ENCODE measurements at regions not wholly inside any gene's neighbourhood (a gene's known extent, or its start where the extent isn't known, plus 50 kb on each side); places are given as distances from the start of the nearest gene placed in this dataset.
A peak's percentile ranks its signal among the peaks of the same experiment; 100 is the strongest.

DNA sequence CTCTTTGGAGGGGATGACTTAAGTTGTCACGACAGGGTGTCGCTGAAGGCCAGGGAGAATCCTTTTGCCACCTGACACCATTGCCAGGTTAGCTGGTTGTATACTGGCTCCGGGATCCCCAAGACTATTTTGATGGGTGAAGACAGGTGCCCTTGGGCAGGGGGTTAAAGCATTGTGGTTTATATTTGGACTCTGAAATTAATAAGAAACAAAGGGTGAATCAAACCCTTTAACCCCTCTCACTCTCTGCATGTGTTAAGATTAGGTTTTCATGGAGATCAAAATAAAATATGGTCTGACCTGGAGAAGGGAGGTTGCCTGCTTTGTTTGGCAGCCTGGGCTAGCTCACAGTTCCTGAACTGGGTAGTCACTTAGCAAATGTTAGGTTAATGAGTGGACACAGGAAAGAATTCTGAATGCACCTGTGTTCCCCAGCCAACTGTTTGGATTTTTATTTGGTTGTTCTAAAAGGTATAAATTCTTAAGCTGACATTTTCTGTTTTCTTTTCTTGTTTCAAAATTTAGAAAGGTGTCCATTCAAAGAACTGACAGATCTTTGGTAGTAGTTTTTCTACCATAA lies 301.7 kb downstream of the KCNS3 start:
- DNase-seq, result no peak
- Histone ChIP-seq H3K27me3 (replicated peaks in 2 of 5; ENCODE audit: control insufficient read depth in 4 of 5, insufficient read depth in 5 of 5, low read length in 4 of 5) (peaks cover 0 to 5% (median 2%) of the 10 kb centered on the region in 5 experiments), H3K36me3 (ENCODE audit: control insufficient read depth in 4 of 4, insufficient read depth in 4 of 4, low read length in 3 of 4) (no peaks in the 10 kb centered on the region), H3K4me3 (ENCODE audit: control insufficient read depth in 1 of 7, extremely low read depth in 1 of 7, insufficient read depth in 4 of 7, low read depth in 2 of 7, low read length in 6 of 7) (no peak overlapping the region), H3K9me3 (ENCODE audit: control extremely low read depth in 1 of 5, control insufficient read depth in 4 of 5, insufficient read depth in 2 of 5, low read depth in 1 of 5, low read length in 4 of 5) (no peaks in the 10 kb centered on the region), H3K27ac (ENCODE audit: insufficient read depth in 1 of 2, low read depth in 1 of 2, low read length in 2 of 2, poor library complexity in 1 of 2, severe bottlenecking in 2 of 2) (no peak overlapping the region), H3K4me1 (ENCODE audit: control extremely low read depth in 1 of 4, control insufficient read depth in 4 of 4, insufficient read depth in 4 of 4, low read length in 3 of 4) (no peaks in the 10 kb centered on the region)
- CTCF ChIA-PET, result interaction anchor here (0.9 to 1.6 kb wide), 2 partner anchors 31 to 329 kb away, joined by 3 read pairs; no protein-coding TSS in a partner anchor
- WGBS (ENCODE audit: insufficient coverage), result 100% methylated on average over 2 of the region's 3 CpGs
- POLR2A ChIA-PET, result interaction anchor here (0.6 kb wide), 1 partner anchor 462 kb away, joined by 3 read pairs; no protein-coding TSS in a partner anchor

DNA sequence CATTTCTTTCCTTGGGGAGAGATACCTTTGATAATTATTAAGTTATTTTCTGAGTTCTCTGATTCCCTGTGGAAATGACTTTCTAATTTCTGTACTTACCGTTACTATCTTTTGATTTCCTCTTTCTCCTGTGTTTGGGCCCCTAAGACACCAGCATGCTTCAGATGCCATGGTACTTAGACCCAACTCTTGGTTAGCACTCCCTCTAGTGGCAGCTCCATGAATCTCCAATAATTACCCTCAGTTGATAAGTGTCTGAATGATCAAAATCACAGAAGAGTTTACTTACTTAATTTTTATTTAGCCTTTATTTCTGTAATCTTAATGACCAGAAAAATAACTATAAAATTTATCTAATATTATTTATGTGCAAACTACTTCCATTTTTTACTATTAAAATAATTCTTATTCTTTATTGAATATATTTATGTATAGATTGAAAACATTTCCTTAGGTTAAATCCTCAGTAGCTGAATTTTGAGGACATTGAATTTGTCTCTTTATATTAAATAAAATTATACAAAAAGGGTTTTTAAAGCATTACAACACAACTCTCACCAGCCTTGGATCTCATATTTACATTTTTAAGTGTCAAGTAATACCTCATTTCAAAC lies 300.4 kb downstream of the KCNS3 start:
- ChIA-PET CTCF (interaction anchor here (0.8 to 1.9 kb wide), 6 partner anchors 12 to 323 kb away, joined by 3 to 6 read pairs (median 4); no protein-coding TSS in a partner anchor), POLR2A (no interaction called here)
- Histone ChIP-seq H3K4me3 (ENCODE audit: control insufficient read depth in 1 of 7, extremely low read depth in 1 of 7, insufficient read depth in 4 of 7, low read depth in 2 of 7, low read length in 6 of 7) (no peak overlapping the region), H3K4me1 (ENCODE audit: control extremely low read depth in 1 of 4, control insufficient read depth in 4 of 4, insufficient read depth in 4 of 4, low read length in 3 of 4) (no peaks in the 10 kb centered on the region), H3K36me3 (ENCODE audit: control insufficient read depth in 4 of 4, insufficient read depth in 4 of 4, low read length in 3 of 4) (no peaks in the 10 kb centered on the region), H3K27ac (ENCODE audit: insufficient read depth in 1 of 2, low read depth in 1 of 2, low read length in 2 of 2, poor library complexity in 1 of 2, severe bottlenecking in 2 of 2) (no peak overlapping the region), H3K27me3 (replicated peaks in 2 of 5; ENCODE audit: control insufficient read depth in 4 of 5, insufficient read depth in 5 of 5, low read length in 4 of 5) (peaks cover 0 to 5% (median 2%) of the 10 kb centered on the region in 5 experiments), H3K9me3 (ENCODE audit: control extremely low read depth in 1 of 5, control insufficient read depth in 4 of 5, insufficient read depth in 2 of 5, low read depth in 1 of 5, low read length in 4 of 5) (no peaks in the 10 kb centered on the region)
- WGBS (ENCODE audit: insufficient coverage), result 0% methylated on average over 1 of the region's 1 CpG
- peak; percentile 57 to 81 (median 61) for DNase-seq

DNA sequence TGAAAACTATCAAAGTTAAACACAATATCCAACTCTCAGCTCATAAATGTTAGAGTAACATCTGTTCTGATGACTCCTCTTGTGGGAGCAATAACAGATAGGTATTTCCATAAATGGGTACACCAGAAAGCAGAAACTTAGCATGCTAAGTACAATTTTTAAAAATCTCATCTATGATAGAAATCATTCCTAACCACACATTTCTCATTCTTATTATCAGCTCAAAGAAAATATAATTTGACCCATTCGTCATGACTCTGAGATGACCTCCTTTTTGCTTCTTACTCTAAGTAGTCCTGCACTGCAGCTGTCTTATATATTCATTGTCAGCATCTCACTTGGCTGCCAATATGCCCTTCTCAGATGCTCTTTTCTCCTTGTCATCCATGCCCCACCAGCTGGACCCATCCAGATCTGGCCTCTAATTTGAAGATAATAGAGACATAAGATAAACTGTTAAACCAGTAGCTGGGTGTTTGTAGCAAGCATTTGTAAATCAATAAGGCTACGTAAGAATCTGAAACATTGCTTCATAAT lies 298.3 kb downstream of the KCNS3 start:
- H3K4me3 ChIP-seq (ENCODE audit: control insufficient read depth in 1 of 7, extremely low read depth in 1 of 7, insufficient read depth in 4 of 7, low read depth in 2 of 7, low read length in 6 of 7), result no peak overlapping the region
- no peaks in the 10 kb centered on the region for H3K36me3 ChIP-seq (ENCODE audit: control insufficient read depth in 4 of 4, insufficient read depth in 4 of 4, low read length in 3 of 4)
- H3K9me3 ChIP-seq (ENCODE audit: control extremely low read depth in 1 of 5, control insufficient read depth in 4 of 5, insufficient read depth in 2 of 5, low read depth in 1 of 5, low read length in 4 of 5), result no peaks in the 10 kb centered on the region
- H3K27ac ChIP-seq (ENCODE audit: insufficient read depth in 1 of 2, low read depth in 1 of 2, low read length in 2 of 2, poor library complexity in 1 of 2, severe bottlenecking in 2 of 2), result no peak overlapping the region
- no peak for DNase-seq
- CTCF ChIA-PET, result interaction anchor here (1.2 to 1.9 kb wide), 2 partner anchors 29 to 325 kb away, joined by 3 to 6 read pairs; no protein-coding TSS in a partner anchor
- H3K4me1 ChIP-seq (ENCODE audit: control extremely low read depth in 1 of 4, control insufficient read depth in 4 of 4, insufficient read depth in 4 of 4, low read length in 3 of 4), result no peaks in the 10 kb centered on the region
- H3K27me3 ChIP-seq (replicated peaks in 2 of 5; ENCODE audit: control insufficient read depth in 4 of 5, insufficient read depth in 5 of 5, low read length in 4 of 5), result peaks cover 0 to 2% (median 2%) of the 10 kb centered on the region in 5 experiments
- POLR2A ChIA-PET, result no interaction called here
- 100% methylated on average over 1 of the region's 2 CpGs for WGBS (ENCODE audit: insufficient coverage)

DNA sequence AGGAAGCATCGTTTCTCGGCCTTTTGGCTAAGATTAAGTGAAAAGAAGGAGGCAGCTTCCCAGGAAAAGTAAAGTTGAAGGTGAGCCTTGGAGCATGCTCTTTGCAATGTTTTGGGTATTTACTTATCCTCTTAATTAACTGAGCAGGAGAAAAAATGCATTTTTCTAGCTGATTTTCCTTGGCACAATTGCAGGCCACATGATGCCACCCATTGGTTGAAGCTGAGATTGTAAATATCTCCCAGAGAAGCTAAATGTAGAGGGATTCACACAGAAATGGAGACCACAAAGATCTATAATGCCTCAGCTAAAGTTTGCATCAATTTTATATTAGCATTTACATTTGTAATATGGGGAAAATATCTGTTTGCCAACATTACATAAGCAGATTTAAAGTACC lies 294.1 kb downstream of the KCNS3 start:
- Histone ChIP-seq H3K4me3 (ENCODE audit: control insufficient read depth in 1 of 7, extremely low read depth in 1 of 7, insufficient read depth in 4 of 7, low read depth in 2 of 7, low read length in 6 of 7) (no peak overlapping the region), H3K27me3 (replicated peaks in 2 of 5; ENCODE audit: control insufficient read depth in 4 of 5, insufficient read depth in 5 of 5, low read length in 4 of 5) (peaks cover 0 to 2% (median 0%) of the 10 kb centered on the region in 5 experiments), H3K27ac (ENCODE audit: insufficient read depth in 1 of 2, low read depth in 1 of 2, low read length in 2 of 2, poor library complexity in 1 of 2, severe bottlenecking in 2 of 2) (no peak overlapping the region), H3K4me1 (ENCODE audit: control extremely low read depth in 1 of 4, control insufficient read depth in 4 of 4, insufficient read depth in 4 of 4, low read length in 3 of 4) (no peaks in the 10 kb centered on the region), H3K36me3 (ENCODE audit: control insufficient read depth in 4 of 4, insufficient read depth in 4 of 4, low read length in 3 of 4) (no peaks in the 10 kb centered on the region), H3K9me3 (ENCODE audit: control extremely low read depth in 1 of 5, control insufficient read depth in 4 of 5, insufficient read depth in 2 of 5, low read depth in 1 of 5, low read length in 4 of 5) (no peaks in the 10 kb centered on the region)
- POLR2A ChIA-PET, result no interaction called here
- 97% methylated on average over 2 of the region's 2 CpGs for WGBS (ENCODE audit: insufficient coverage)
- CTCF ChIA-PET, result no interaction called here
- no peak for DNase-seq

DNA sequence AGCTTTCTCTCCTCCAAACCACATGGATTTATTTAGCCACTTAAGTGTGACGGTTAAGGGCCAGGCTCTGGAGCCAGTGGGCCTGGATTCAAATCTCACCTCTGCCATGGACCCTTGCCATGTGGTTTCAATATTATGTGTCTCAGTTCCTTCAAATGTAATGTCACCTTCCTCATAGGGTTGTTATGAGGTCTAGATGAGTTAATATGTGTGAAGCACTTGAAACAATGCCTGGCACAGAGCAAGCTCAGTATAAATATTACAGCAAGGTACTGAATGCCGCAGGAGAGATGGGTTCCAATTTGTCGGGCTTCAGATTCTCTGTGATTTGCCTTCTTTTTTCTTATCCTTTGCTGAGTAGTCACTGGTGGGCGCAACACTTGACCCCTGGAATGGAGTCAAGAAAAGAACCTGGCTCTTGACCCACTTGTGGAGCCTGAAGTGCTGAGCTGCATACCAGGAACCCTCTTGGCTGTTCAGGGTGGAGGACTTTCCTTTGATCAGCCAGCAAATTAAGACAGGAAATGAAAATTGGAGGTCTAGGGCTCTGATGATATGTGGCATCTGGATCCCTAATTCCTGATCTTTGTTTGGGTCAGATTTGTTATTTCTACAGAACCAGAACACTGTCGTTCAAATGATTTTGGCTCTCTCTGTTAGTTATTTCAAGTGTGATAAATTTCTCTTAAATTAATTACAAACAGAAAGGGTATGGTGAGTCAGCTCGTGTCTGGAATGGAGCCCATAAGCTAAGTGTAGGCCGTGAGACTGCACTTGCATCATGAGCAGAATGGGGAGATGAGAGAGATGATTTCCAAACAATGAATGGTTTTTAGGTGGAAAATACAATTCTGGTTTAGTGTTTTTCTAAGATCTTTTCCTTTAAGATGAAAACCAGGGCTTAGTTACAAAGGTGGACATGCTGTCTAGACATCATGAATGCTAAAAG lies 293.0 kb downstream of the KCNS3 start:
- 96% methylated on average over 5 of the region's 7 CpGs for WGBS (ENCODE audit: insufficient coverage)
- no peaks in the 10 kb centered on the region for H3K9me3 ChIP-seq (ENCODE audit: control extremely low read depth in 1 of 5, control insufficient read depth in 4 of 5, insufficient read depth in 2 of 5, low read depth in 1 of 5, low read length in 4 of 5)
- no peaks in the 10 kb centered on the region for H3K4me1 ChIP-seq (ENCODE audit: control extremely low read depth in 1 of 4, control insufficient read depth in 4 of 4, insufficient read depth in 4 of 4, low read length in 3 of 4)
- H3K36me3 ChIP-seq (ENCODE audit: control insufficient read depth in 4 of 4, insufficient read depth in 4 of 4, low read length in 3 of 4), result no peaks in the 10 kb centered on the region
- H3K4me3 ChIP-seq (ENCODE audit: control insufficient read depth in 1 of 7, extremely low read depth in 1 of 7, insufficient read depth in 4 of 7, low read depth in 2 of 7, low read length in 6 of 7), result no peak overlapping the region
- H3K27ac ChIP-seq (ENCODE audit: insufficient read depth in 1 of 2, low read depth in 1 of 2, low read length in 2 of 2, poor library complexity in 1 of 2, severe bottlenecking in 2 of 2), result no peak overlapping the region
- H3K27me3 ChIP-seq (replicated peaks in 2 of 5; ENCODE audit: control insufficient read depth in 4 of 5, insufficient read depth in 5 of 5, low read length in 4 of 5), result peaks cover 0 to 2% (median 0%) of the 10 kb centered on the region in 5 experiments
- no peak for DNase-seq
- ChIA-PET POLR2A (interaction anchor here (0.5 kb wide), 1 partner anchor 998 kb away, joined by 4 read pairs; no protein-coding TSS in a partner anchor), CTCF (interaction anchor here (0.6 kb wide), 1 partner anchor 1951 kb away, joined by 3 read pairs; no protein-coding TSS in a partner anchor)

DNA sequence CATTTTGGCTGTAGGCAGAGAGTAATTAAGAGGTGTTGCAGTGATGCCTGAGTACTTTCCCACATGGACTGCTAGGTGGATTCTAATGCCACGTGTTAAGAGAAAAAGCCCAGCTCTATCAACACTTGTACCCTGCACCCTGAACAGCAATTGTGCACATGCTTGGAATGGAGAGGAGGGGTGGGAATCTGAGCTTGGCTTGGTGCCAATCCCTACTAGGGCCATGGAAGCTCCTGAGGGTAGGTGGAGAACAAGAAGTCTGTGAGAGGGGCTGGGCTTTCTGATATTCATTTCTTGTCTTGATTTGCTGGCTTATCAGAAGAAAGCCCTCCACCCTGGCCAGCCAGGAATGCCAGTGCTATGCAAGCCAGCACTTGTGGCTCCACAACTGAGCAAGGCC lies 292.2 kb downstream of the KCNS3 start:
- no peak overlapping the region for H3K27ac ChIP-seq (ENCODE audit: insufficient read depth in 1 of 2, low read depth in 1 of 2, low read length in 2 of 2, poor library complexity in 1 of 2, severe bottlenecking in 2 of 2)
- no peak for DNase-seq
- WGBS (ENCODE audit: insufficient coverage), result no CpG with 5 or more reads among the region's 1 CpG
- ChIA-PET CTCF (no interaction called here), POLR2A (interaction anchor here (0.5 kb wide), 1 partner anchor 999 kb away, joined by 4 read pairs; no protein-coding TSS in a partner anchor)
- no peaks in the 10 kb centered on the region for H3K27me3 ChIP-seq (replicated peaks in 2 of 5; ENCODE audit: control insufficient read depth in 4 of 5, insufficient read depth in 5 of 5, low read length in 4 of 5)
- H3K4me1 ChIP-seq (ENCODE audit: control extremely low read depth in 1 of 4, control insufficient read depth in 4 of 4, insufficient read depth in 4 of 4, low read length in 3 of 4), result no peaks in the 10 kb centered on the region
- no peak overlapping the region for H3K4me3 ChIP-seq (ENCODE audit: control insufficient read depth in 1 of 7, extremely low read depth in 1 of 7, insufficient read depth in 4 of 7, low read depth in 2 of 7, low read length in 6 of 7)
- H3K9me3 ChIP-seq (ENCODE audit: control extremely low read depth in 1 of 5, control insufficient read depth in 4 of 5, insufficient read depth in 2 of 5, low read depth in 1 of 5, low read length in 4 of 5), result no peaks in the 10 kb centered on the region
- H3K36me3 ChIP-seq (ENCODE audit: control insufficient read depth in 4 of 4, insufficient read depth in 4 of 4, low read length in 3 of 4), result no peaks in the 10 kb centered on the region
